ENCODE measurements at regions not wholly inside any gene's neighbourhood (a gene's known extent, or its start where the extent isn't known, plus 50 kb on each side); places are given as distances from the start of the nearest gene placed in this dataset.

GRCh38 chr5:66252849-66253248 is 108.7 kb downstream of the SREK1 start:
- TF ChIP-seq CTCF (conservative IDR thresholded peaks at IDR 0.05; ENCODE audit: low read length) (no peak), EZH2phosphoT487 (IDR thresholded peaks at IDR 0.05; ENCODE audit: borderline replicate concordance, low read depth, low read length) (no peak)
